ENCODE measurements at regions not wholly inside any gene's neighbourhood (a gene's known extent, or its start where the extent isn't known, plus 50 kb on each side); places are given as distances from the start of the nearest gene placed in this dataset.

- DNase-seq (ENCODE audit: low read depth), result no peak
- H3K36me3 ChIP-seq (ENCODE audit: insufficient read depth, low read length), result no peaks in the 10 kb centered on the region
- no peak overlapping the region for H3K27ac Mint-ChIP-seq (ENCODE audit: unreplicated experiment)
Measured at GRCh38 chr18:61972389-61973264, 79.8 kb upstream of the RNF152 start.

GRCh38 chr18:61967252-61967891 lies 74.6 kb upstream of the RNF152 start:
- H3K4me1 ChIP-seq (ENCODE audit: insufficient read depth, low read length), result no peaks in the 10 kb centered on the region
- no peak for TF ChIP-seq EZH2 (IDR thresholded peaks at IDR 0.05; ENCODE audit: insufficient read depth, low read length)
- TF ChIP-seq CTCF (IDR thresholded peaks at IDR 0.05; ENCODE audit: insufficient read depth, low read depth, low read length), result no peak

More at GRCh38 chr18:61972389-61973264, 79.8 kb upstream of the RNF152 start:
- Histone ChIP-seq H4K20me1 (ENCODE audit: insufficient read depth, low read length) (no peaks in the 10 kb centered on the region), H3K79me2 (ENCODE audit: insufficient read depth, low read length) (no peaks in the 10 kb centered on the region), H3K9ac (ENCODE audit: low read length) (no peak overlapping the region), H3K9me3 (ENCODE audit: insufficient read depth, low read depth, low read length) (no peaks in the 10 kb centered on the region), H3K4me3 (ENCODE audit: insufficient read depth, low read depth, low read length) (no peak overlapping the region), H3K4me1 (ENCODE audit: insufficient read depth, low read length) (no peaks in the 10 kb centered on the region), H3K4me2 (ENCODE audit: low read length) (no peak overlapping the region), H3K27ac (ENCODE audit: low read depth, low read length) (no peak overlapping the region), H2AFZ (ENCODE audit: low read depth, low read length) (no peak overlapping the region), H3K27me3 (ENCODE audit: insufficient read depth, low read length) (no peaks in the 10 kb centered on the region)
- no peaks in the 10 kb centered on the region for H3K9me3 Mint-ChIP-seq (ENCODE audit: unreplicated experiment)
- H3K4me3 Mint-ChIP-seq (ENCODE audit: unreplicated experiment), result no peak overlapping the region
- H3K36me3 Mint-ChIP-seq (ENCODE audit: low read depth, unreplicated experiment), result no peaks in the 10 kb centered on the region
- FAIRE-seq, result no peak
- no peaks in the 10 kb centered on the region for H3K27me3 Mint-ChIP-seq (ENCODE audit: low read depth, unreplicated experiment)
- no peaks in the 10 kb centered on the region for H3K4me1 Mint-ChIP-seq (ENCODE audit: low read depth, unreplicated experiment)
- TF ChIP-seq CTCF (IDR thresholded peaks at IDR 0.05; ENCODE audit: insufficient read depth, low read depth, low read length) (no peak), EZH2 (IDR thresholded peaks at IDR 0.05; ENCODE audit: insufficient read depth, low read length) (no peak)

More at GRCh38 chr18:61967252-61967891, 74.6 kb upstream of the RNF152 start:
- H3K27ac Mint-ChIP-seq (ENCODE audit: unreplicated experiment), result no peak overlapping the region
- Histone ChIP-seq H4K20me1 (ENCODE audit: insufficient read depth, low read length) (no peaks in the 10 kb centered on the region), H3K27me3 (ENCODE audit: insufficient read depth, low read length) (no peaks in the 10 kb centered on the region), H3K79me2 (ENCODE audit: insufficient read depth, low read length) (no peaks in the 10 kb centered on the region), H3K9me3 (ENCODE audit: insufficient read depth, low read depth, low read length) (no peaks in the 10 kb centered on the region), H3K36me3 (ENCODE audit: insufficient read depth, low read length) (no peaks in the 10 kb centered on the region), H3K4me2 (ENCODE audit: low read length) (no peak overlapping the region), H2AFZ (ENCODE audit: low read depth, low read length) (no peak overlapping the region), H3K4me3 (ENCODE audit: insufficient read depth, low read depth, low read length) (no peak overlapping the region), H3K9ac (ENCODE audit: low read length) (no peak overlapping the region), H3K27ac (ENCODE audit: low read depth, low read length) (no peak overlapping the region)
- no peaks in the 10 kb centered on the region for H3K27me3 Mint-ChIP-seq (ENCODE audit: low read depth, unreplicated experiment)
- no peaks in the 10 kb centered on the region for H3K4me1 Mint-ChIP-seq (ENCODE audit: low read depth, unreplicated experiment)
- FAIRE-seq, result no peak
- no peaks in the 10 kb centered on the region for H3K36me3 Mint-ChIP-seq (ENCODE audit: low read depth, unreplicated experiment)
- no peaks in the 10 kb centered on the region for H3K9me3 Mint-ChIP-seq (ENCODE audit: unreplicated experiment)
- no peak for DNase-seq (ENCODE audit: low read depth)
- H3K4me3 Mint-ChIP-seq (ENCODE audit: unreplicated experiment), result no peak overlapping the region

Data from astrocyte (in vitro differentiated cells and primary cell).